ENCODE measurements at regions not wholly inside any gene's neighbourhood (a gene's known extent, or its start where the extent isn't known, plus 50 kb on each side); places are given as distances from the start of the nearest gene placed in this dataset.

DNA sequence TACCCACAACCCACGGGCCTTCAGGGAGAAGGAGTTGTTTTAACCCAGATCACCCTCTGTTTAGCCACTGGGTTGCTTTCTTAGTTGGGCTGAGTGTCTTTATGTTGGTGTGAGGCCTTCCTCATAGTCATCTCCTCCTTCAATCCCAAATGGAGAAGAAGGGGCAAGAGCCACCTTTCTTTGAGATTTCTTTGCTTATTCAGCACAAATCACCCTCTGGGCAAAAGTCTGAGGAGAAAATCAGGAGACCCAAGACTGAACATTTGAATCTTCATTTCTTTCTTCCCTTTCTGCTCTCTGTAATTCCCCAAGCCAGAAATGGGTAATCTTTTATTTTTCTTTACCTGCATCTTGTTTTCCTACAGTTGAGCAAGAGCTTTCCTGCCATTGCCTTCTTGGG is 329.0 kb downstream of the TLE4 start:
- intact Hi-C loops (cut with micrococcal nuclease; ENCODE audit: unreplicated experiment), result no loop called here
- DNase-seq (ENCODE audit: low read depth, low spot score) (no peak), ATAC-seq (no peak), FAIRE-seq (no peak)
- H3K36me3 ChIP-seq (ENCODE audit: control insufficient read depth in 2 of 2, insufficient read depth in 2 of 2, low read length in 1 of 2), result no peaks in the 10 kb centered on the region
- H2AFZ ChIP-seq (ENCODE audit: control insufficient read depth, low read depth, low read length), result no peak overlapping the region
- ChIA-PET POLR2A (no interaction called here), SMC1A (ENCODE audit: uncharacterized antibody, unreplicated experiment) (no interaction called here), RAD21 (ENCODE audit: unreplicated experiment) (no interaction called here), CTCF (interaction anchor here (0.8 kb wide), 1 partner anchor 10 kb away, joined by 3 read pairs; no protein-coding TSS in a partner anchor)
- H3K9me3 ChIP-seq (replicated peaks; ENCODE audit: control insufficient read depth, insufficient read depth, low read length), result no peaks in the 10 kb centered on the region
- H3K4me2 ChIP-seq (ENCODE audit: control insufficient read depth, insufficient read depth), result no peak overlapping the region
- in situ Hi-C loops (cut with MboI), result no loop called here
- no peak overlapping the region for H3K4me3 ChIP-seq
- no TSS peak for BruUV-seq (replicated peaks)
- H3K4me1 ChIP-seq (ENCODE audit: control insufficient read depth, insufficient read depth, low read length), result no peaks in the 10 kb centered on the region
- no peak overlapping the region for H3K27ac ChIP-seq (ENCODE audit: control insufficient read depth, insufficient read depth)
- TF ChIP-seq NBN (IDR thresholded peaks at IDR 0.05) (no peak), SUZ12 (IDR thresholded peaks at IDR 0.05; ENCODE audit: unreplicated experiment) (no peak), EP300 (IDR thresholded peaks at IDR 0.05; ENCODE audit: borderline replicate concordance in 1 of 2, control insufficient read depth in 1 of 2, low read depth in 2 of 2, low read length in 2 of 2) (no peak), CBX5 (IDR thresholded peaks at IDR 0.05; ENCODE audit: low read depth) (no peak), GATAD2B (conservative IDR thresholded peaks at IDR 0.05; ENCODE audit: low read depth) (no peak), BMI1 (IDR thresholded peaks at IDR 0.05; ENCODE audit: borderline replicate concordance) (no peak), NFYA (IDR thresholded peaks at IDR 0.05; ENCODE audit: borderline replicate concordance, low read depth, low read length) (no peak), KLF5 (IDR thresholded peaks at IDR 0.05; ENCODE audit: partially characterized antibody) (no peak), POLR2AphosphoS2 (IDR thresholded peaks at IDR 0.05; ENCODE audit: low read depth, low read length) (no peak), POLR2AphosphoS5 (IDR thresholded peaks at IDR 0.05; ENCODE audit: low read length) (no peak), KDM1A (IDR thresholded peaks at IDR 0.05; ENCODE audit: borderline replicate concordance) (no peak), CHD1 (IDR thresholded peaks at IDR 0.05; ENCODE audit: low read depth, low read length) (no peak)
- TF ChIP-seq, protein P1, sequence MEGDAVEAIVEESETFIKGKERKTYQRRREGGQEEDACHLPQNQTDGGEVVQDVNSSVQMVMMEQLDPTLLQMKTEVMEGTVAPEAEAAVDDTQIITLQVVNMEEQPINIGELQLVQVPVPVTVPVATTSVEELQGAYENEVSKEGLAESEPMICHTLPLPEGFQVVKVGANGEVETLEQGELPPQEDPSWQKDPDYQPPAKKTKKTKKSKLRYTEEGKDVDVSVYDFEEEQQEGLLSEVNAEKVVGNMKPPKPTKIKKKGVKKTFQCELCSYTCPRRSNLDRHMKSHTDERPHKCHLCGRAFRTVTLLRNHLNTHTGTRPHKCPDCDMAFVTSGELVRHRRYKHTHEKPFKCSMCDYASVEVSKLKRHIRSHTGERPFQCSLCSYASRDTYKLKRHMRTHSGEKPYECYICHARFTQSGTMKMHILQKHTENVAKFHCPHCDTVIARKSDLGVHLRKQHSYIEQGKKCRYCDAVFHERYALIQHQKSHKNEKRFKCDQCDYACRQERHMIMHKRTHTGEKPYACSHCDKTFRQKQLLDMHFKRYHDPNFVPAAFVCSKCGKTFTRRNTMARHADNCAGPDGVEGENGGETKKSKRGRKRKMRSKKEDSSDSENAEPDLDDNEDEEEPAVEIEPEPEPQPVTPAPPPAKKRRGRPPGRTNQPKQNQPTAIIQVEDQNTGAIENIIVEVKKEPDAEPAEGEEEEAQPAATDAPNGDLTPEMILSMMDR (IDR thresholded peaks at IDR 0.05 in 2 of 3, conservative IDR thresholded peaks at IDR 0.05 in 1 of 3; ENCODE audit: control insufficient read depth in 2 of 3, extremely low read depth in 1 of 3, insufficient read depth in 1 of 3, low read depth in 3 of 3, low read length in 3 of 3), result no peak
- TF ChIP-seq, protein P2, sequence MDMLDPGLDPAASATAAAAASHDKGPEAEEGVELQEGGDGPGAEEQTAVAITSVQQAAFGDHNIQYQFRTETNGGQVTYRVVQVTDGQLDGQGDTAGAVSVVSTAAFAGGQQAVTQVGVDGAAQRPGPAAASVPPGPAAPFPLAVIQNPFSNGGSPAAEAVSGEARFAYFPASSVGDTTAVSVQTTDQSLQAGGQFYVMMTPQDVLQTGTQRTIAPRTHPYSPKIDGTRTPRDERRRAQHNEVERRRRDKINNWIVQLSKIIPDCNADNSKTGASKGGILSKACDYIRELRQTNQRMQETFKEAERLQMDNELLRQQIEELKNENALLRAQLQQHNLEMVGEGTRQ (IDR thresholded peaks at IDR 0.05; ENCODE audit: borderline replicate concordance, low read depth, low read length), result no peak
- TF ChIP-seq, protein P3, sequence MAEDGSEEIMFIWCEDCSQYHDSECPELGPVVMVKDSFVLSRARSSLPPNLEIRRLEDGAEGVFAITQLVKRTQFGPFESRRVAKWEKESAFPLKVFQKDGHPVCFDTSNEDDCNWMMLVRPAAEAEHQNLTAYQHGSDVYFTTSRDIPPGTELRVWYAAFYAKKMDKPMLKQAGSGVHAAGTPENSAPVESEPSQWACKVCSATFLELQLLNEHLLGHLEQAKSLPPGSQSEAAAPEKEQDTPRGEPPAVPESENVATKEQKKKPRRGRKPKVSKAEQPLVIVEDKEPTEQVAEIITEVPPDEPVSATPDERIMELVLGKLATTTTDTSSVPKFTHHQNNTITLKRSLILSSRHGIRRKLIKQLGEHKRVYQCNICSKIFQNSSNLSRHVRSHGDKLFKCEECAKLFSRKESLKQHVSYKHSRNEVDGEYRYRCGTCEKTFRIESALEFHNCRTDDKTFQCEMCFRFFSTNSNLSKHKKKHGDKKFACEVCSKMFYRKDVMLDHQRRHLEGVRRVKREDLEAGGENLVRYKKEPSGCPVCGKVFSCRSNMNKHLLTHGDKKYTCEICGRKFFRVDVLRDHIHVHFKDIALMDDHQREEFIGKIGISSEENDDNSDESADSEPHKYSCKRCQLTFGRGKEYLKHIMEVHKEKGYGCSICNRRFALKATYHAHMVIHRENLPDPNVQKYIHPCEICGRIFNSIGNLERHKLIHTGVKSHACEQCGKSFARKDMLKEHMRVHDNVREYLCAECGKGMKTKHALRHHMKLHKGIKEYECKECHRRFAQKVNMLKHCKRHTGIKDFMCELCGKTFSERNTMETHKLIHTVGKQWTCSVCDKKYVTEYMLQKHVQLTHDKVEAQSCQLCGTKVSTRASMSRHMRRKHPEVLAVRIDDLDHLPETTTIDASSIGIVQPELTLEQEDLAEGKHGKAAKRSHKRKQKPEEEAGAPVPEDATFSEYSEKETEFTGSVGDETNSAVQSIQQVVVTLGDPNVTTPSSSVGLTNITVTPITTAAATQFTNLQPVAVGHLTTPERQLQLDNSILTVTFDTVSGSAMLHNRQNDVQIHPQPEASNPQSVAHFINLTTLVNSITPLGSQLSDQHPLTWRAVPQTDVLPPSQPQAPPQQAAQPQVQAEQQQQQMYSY (CRISPR knock-in tag; IDR thresholded peaks at IDR 0.05), result no peak
- no peaks in the 10 kb centered on the region for H4K20me1 ChIP-seq (ENCODE audit: control insufficient read depth, insufficient read depth)
- no peaks in the 10 kb centered on the region for H3K27me3 ChIP-seq (replicated peaks in 1 of 2; ENCODE audit: control insufficient read depth in 2 of 2, insufficient read depth in 2 of 2, low read length in 1 of 2)
- 0% methylated on average over 1 of the region's 1 CpG for WGBS (ENCODE audit: insufficient coverage, insufficient replicate concordance, low lambda C conversion rate, missing lambda C conversion rate)
- H3K79me2 ChIP-seq (ENCODE audit: control insufficient read depth, insufficient read depth, low read length), result no peaks in the 10 kb centered on the region
- H3K9ac ChIP-seq (ENCODE audit: control insufficient read depth, insufficient read depth, low read length), result no peak overlapping the region

All from GM12878 (cell line).